NCI-H1694 (cell line): ENCODE measurements at regions not wholly inside any gene's neighbourhood (a gene's known extent, or its start where the extent isn't known, plus 50 kb on each side); places are given as distances from the start of the nearest gene placed in this dataset.
"Not testable (repeated sequence)": the region's sequence is repeated elsewhere in the genome, so short reads cannot be mapped to it uniquely, and the experiment has no call there.

ENCODE experiments used
- DNase-seq: peaks from one replicate; lab custom pipeline; 2025; lab: John Stamatoyannopoulos, UW

DNA sequence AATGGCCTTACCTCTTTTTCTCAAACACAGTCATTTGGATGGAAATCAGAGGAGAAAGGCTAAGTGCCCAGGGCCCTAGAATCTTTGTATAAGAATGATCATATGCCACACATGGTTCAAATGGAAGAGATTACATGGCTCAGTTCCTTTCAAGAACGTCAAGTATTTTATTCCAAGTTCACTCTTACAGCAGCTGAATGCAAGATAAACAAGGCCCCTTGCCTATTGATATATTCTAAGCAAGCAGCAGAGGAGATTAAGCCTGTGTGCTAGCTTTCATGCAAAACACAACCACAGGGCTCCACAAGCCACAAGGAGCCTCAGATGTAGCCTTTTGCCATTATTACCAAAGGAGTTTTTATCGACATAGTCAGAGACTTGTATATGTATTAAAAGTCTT, 55.3 kb upstream of the SLCO6A1 start:
- no peak for DNase-seq

DNA sequence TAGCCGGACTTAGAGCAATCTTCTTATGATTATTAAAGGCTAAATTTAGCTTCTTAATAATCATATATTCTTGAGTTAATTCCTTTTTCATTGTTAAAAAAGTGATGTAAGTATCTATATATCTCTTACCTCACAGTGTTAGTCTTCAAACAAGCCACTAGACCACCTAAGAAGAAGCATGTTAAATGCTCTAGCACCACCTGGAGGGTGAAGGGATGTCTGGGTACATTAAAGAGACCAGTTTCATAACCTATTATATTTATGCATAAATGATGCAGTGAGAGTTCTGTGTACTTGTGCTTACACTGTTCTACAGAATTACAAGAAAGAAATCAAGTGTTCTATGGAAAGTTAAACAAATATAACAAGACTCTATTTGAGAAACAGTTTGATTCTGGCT, 55.9 kb upstream of the SLCO6A1 start:
- peak; percentile 49 for DNase-seq

DNA sequence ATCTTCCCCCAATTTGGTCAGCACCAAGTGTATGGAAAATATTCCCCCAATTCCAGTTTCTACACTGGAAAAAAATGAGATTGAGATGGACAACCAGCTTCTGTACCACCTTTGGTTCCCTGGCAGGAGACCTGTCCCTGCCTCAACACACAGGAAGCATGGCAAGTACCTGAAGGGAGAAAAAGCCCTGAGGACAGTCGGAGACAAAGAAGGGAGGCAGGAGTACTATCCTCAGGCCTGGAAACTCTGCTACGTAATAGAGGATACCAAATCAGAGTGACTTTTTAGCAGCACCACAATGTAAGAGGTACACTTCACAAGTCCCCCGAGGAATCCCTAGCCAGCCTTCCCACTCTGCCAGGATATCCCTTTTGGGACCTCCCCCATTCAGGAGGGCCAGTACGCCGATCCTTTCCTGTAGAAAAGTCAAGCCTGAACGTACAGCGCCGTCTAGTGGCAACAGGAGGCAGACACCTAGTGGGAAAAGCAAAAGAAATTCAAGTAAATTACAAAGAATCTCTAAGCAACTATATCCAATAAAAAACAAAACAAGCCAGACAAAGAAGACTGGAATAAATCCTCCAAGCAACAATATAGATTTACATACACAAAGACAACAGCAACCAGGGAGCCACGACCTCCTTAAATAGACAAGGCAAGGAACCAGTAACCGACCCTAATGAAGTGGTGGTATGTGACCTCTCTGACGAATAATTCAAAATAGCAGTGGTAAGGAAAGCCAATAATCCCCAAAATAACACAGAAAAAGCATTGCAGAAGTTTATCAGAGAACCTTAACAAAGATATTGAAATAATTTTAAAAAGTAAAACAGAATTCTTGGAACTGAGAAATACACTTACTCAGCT, 63.3 kb upstream of the SLCO6A1 start:
- DNase-seq: no peak

DNA sequence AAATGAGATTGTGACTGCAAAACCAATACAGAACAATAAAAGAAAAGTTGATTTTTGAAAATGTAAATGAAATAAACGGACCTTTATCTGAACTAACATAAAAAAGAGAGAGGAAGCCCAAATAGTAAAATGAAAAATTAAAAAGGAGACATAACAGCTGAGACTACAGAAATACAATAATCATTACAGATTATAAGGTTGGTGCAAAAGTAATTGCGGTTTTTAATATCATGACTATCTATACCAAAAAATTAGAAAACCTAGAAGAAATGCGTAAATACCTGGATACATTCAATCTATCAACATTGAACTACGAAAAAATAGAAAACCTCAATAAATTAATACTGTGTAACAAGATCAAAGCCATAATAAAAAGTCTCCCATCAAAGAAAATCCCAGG, 71.9 kb upstream of the SLCO6A1 start:
- DNase-seq: no peak

DNA sequence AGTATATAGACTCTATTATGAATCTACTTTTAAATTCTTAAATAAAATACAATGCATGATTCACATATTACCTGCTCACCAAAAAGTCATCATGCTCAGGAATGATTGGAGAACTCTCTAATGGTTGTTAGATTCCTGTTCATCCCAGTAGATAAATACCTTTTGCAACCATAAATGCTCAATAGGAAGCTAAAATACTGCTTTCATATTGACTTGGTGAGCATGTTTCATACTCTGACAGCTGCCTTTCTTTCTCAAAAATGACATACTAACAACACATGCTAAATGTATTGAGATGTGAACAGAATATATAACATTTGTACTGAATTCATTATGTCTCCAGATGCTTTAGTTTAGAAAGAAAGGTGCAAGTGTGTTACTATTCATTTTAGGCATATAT, 79.6 kb upstream of the SLCO6A1 start:
- no peak for DNase-seq

DNA sequence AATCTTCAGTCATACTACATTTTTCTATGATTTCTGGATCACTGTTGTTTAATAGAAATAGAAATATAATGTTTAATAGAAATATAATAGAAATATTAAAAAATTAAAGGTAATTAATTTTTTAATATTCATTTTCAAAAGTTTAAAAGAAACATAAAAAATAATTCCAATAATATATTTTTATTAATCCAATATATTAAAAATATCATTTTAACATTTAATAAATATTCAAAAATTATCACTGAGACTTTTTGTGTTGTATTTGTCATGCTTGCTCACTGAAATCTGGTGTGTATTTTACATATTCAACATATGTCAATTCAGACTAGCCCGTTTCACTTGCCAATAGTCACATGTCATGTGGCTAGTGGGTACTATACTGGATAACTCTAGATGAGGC, 80.6 kb upstream of the SLCO6A1 start:
- DNase-seq: no peak

DNA sequence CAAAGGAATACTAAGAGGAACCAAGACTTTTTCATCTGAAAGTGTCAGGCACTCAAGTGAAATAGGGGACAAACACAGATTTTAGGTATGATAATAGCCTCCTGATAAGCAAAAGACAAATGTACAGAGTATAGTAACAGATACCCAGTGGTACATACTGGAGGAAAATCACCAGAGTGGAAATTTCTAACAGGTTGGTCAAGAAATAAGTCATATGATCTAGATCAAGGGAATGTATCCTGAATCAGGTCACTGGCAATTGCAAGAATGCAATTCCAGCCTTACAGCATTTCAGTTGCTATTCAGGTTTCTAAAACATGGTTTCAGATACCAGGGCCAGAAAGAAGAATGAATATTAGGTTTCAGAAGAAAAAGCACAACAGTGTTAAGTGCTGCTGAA, 82.2 kb upstream of the SLCO6A1 start:
- no peak for DNase-seq

DNA sequence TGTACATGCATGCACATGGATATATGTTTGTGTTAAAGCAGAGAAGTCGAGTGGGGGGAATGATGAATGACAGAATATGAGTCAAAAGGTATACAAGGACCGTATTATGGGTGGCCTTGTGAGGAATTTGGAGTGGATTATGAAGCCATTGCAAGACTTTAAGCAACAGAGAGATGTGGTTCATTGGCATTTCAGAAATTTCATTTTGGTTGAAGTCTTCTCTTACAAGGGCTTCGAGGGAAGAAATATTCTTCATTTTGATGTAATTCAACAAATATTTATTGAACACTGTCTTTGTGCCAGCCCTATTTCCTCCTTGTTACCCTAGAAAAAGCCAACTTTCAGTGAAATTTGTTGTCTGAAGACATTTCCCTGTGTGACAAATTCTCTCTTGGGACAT, 83.9 kb upstream of the SLCO6A1 start:
- no peak for DNase-seq

DNA sequence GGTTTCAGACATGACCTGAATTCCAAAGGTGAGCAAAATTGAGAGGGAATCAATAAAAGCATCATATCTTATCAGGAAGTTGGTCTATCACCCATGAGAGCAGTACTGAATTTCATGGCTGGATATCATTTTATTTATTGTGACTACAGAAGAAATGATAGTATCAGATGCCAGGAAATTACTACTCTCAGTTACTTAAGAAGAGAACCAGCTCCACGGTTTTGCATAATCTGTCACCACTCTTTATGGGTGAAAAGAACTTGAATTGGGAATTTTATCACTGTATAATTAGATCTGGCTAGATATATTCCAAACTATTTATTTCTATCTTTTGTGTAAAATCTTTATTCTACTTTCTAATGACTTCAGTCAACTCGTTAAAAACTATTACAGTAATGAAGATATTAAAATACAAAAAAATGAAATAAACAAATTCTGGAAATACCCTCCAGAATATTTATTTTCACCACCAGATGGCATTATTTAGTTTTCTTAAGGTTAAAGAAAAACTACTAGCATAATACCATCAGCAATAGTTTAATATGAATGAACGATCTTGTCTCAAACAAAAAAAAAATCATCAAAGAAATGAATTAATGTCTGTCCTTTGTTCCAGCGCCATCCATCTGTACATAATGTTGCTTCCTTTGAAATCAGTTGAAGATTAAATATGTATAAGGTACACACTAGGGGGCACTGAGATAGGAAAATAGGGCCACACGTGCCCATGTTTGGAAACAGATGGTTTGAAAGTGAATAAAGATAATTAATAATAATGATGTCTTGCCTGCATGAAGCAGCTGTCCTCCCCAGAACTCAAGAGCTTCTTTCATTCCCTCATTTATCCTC, 84.7 kb upstream of the SLCO6A1 start:
- DNase-seq: peak; percentile 84

DNA sequence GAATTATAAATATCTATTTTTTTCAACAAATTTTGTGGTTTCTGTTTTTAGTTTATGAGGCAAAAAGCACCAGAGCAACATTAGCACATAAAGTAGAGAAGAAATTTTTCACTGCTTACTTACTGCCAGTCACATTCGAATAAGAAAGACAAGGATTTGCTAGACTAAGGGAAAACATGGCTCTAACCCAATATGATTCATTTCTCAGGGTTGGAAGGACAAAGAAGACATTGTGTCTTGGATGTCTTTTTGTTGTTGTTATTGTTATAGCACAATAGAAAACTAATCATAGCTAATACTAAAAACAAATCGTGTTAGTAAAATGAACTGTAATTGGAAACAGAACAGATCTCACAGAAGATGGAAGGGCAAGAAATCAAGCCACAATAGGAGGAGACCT, 90.9 kb upstream of the SLCO6A1 start:
- DNase-seq: no peak

DNA sequence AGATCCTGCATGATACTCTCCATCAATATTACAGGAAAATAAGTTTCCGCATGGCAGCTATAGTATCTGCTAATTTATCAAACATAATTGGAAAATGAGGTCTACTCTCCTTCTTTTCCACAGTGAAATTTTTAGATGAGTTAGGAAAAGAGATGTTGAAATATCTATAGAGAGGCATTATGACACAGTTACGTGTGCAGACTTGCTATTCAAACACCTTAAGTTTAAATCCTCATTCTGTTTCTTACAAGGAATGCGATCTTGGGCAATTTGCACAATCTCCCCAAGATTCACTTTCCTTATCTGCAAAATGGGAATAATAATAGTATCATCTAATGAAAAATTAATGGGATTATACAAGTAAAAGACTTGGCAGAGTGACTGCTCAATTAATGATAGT, 91.7 kb upstream of the SLCO6A1 start:
- no peak for DNase-seq

DNA sequence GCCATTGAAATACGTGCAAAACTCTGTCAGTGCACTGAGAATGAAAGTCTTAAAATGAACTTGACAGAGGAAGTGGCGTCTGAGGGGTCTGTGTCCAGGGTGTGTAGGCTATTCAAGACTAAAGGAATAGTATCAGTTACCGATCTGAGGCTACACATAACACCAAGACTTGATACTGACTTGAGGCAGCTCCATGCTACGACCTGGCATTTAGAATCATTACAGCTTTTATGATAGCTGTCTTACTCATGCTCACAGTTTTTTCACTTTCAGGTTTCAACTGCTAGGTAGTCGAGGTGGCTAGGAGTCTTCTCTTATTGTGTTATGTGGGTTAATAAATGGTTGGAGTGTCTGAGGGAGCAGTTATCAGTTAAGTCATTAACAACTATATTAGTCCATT, 92.8 kb upstream of the SLCO6A1 start:
- DNase-seq: no peak

DNA sequence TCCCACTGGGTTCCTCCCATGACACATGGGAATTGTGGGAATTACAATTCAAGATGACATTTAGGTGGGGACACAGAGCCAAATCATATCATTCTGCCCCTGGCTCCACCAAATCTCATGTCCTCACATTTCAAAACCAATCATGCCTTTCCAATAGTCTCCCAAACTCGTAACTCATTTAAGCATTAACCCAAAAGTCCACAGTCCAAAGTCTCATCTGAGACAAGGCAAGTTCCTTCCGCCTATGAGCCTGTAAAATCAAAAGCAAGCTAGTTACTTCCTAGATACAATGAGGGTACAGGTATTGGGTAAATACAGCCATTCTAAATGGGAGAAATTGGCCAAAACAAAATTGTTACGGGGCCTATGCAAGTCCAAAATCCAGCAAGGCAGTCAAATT, 93.8 kb upstream of the SLCO6A1 start:
- not testable (repeated sequence) for DNase-seq

DNA sequence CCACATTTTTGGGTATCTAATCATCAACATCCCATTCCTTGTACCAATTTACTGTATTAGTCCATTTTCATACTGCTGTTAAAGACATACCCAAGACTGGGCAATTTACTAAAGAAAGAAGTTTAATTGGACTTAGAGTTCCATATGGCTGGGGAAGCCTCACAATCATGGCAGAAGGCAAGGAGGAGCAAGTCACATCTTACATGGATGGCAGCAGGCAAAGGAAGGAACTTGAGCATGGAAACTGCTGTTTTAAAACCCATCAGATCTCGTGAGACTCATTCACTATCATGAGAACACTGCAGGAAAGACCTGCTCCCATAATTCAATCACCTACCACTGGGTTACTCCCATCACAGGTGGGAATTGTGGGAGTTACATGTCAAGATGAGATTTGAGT, 95.4 kb upstream of the SLCO6A1 start:
- no peak for DNase-seq

DNA sequence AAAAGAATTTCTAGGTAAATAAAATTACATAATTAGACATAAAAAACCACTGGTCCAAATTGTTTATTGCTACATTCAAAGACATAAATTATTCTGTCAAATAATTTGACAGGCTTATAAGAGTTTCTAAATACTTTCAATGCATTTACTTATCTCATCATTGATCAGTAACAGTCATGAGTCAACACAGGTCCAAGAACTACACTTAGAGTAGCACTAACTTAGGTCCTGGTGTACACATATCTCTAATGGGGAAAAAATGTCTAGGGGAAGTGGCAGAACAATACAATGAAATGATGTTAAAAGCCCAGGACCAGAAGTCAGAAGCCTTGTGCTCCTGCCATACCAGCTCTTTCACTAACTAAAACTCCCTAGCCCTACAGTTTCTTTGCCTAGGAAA, 96.5 kb upstream of the SLCO6A1 start:
- DNase-seq: no peak

DNA sequence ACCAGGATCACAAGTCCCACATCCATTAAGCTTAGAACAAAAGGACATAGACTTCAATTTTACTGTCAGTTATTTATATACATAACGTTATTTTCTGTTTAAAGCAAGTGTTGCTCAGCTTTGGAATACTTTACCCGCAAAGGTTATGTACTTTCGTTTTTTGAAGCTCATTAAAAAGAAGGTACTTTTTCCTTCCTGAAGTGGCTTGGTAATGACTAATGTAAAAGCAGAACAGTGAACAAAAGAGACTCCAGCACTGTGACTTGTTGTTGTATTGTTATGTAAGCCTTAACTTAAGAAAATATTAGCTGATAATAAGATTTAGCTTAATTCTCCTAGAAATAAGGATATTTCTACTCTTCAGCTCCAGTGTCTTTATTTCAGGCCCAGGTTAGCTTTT, 97.3 kb upstream of the SLCO6A1 start:
- no peak for DNase-seq

DNA sequence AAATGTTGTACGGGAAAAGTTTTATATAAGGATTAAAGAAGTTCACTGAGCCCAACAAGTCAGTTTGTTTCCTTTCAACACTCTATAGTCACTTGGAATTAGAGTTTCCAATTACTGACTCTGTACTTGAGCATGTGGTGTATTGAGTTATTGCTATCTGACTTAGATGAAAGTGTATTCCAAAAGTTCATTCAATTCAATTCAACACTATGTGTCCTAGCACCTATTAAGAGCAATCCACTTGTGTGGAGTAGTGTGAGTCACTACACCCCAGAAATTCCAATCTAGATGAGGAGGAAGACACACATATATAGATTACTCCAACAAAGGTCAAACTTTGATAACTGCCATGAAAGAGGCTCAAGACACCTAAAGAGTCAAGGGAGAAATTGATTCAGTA, 98.2 kb upstream of the SLCO6A1 start:
- DNase-seq: no peak

DNA sequence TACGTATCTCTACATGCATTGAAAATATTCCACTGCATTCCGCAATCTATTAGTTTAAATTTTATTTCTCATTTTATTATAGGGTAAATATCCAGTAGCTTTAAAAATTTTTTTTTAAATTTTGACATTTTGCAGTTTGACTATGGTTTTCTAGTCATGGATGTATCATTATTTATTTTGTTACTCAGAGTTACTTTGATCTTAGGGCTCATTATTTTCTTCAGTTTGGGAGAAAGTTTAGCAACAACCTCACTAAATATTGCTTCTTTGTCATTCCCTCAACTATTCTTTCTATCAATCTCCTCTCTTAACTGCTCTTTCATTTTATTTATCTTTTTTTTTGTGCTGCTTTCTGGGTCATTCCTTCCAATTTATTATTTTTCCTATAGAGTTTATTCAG, 100.5 kb upstream of the SLCO6A1 start:
- no peak for DNase-seq

DNA sequence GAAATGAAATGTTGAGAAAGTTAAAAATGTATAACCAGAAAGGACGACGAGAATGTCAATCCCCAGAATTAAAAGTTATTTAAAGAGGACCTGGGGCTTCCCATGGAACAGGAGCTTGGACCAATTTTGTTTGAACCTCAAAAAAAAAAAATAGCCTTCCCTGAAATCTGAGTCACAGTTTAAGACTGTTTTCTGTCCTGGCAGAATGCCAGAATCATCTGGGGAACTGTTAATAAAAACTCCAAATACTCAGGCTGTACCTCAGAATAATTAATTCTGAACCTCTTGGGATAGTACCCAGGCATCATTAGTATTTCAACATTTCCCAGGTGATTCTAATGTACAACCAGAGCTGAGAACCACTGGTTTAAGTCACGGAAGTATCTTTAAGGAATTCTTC, 102.2 kb upstream of the SLCO6A1 start:
- DNase-seq: no peak

DNA sequence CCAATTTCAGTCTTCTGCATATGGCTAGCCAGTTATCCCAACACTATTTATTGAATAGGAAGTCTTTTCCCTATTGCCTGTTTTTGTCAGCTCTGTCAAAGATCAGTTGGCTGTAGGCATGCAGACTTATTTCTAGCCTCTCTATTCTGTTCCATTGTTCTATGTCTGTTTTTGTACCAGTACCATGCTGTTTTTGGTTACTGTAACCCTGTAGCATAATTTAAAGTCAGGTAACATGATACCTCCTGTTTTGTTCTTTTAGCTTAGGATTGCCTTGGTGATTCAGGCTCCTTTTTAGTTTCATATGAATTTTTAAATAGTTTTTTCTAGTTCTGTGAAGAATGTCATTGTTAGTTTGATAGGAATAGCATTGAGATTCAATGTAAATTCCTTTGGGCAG, 104.9 kb upstream of the SLCO6A1 start:
- no peak for DNase-seq

DNA sequence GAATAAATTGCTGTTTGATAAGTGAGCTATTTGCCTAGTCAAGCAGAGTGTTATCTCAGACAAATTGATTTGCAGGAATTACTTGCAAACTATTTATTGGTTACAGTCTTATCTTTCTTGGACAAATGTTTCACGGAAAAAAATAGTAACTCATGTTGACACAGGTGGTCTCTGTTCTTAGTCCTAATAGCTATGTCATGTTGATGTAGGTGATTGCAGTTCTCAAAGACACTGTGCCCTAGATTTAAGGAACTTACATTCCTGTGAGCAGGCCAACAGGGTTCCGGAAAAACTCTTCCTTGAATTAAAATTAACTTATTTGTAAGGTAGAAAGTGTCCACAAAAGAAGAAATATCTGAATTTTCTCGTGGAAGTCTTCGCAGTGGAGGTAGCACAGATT, 109.6 kb upstream of the SLCO6A1 start:
- no peak for DNase-seq

DNA sequence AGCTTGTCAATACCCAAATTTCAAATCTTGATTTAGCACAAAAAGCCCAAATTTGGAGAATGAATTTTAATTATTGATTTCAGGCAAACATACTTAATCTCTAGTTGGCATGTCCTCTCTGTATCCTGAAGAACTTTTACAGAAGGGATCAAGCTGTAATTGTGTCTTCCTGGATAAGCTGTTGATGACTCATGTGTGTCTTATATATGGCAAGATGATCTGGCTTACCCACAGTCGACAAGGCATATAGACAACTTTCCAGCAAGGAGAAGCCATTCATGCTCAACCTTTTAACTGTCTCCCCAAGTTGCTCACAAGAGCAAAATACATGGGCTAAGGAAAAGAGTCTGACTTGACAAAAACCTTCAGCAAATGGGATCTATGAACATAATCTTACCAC, 112.5 kb upstream of the SLCO6A1 start:
- DNase-seq: no peak

DNA sequence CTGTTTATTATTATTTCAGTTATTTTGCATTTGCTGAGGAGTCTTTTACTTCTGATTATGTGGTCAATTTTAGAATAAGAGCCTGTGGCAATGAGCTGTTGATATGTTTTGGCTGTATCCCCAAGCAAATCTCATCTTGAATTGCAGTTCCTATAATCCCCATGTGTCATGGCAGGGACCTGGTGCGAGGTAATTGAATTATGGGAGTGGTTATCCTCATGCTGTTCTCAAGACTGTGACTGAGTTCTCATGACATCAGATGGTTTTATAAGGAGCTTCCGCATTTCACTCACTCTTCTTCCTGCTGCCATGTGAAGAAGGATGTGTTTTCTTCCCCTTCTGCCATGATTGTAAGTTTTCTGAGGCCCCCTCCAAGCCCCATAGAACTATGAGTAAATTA, 114.9 kb upstream of the SLCO6A1 start:
- DNase-seq: no peak
